H9 (cell line): ENCODE measurements at regions not wholly inside any gene's neighbourhood (a gene's known extent, or its start where the extent isn't known, plus 50 kb on each side); places are given as distances from the start of the nearest gene placed in this dataset.

Source experiments
- DNase-seq: peaks from one replicate; pipeline ENCODE4 v3.0.0-alpha.2; 2017
- H2AFZ ChIP-seq: one replicate; pipeline ENCODE4 v1.6.1; 2013; ENCODE audit warnings: mild to moderate bottlenecking, low read length, control low read depth, moderate library complexity
- H2AK5ac ChIP-seq: 2 replicates; pipeline ENCODE4 v1.6.1; 2013; ENCODE audit warnings: low read length, control low read depth, mixed read lengths; ENCODE audit not compliant: insufficient read length
- H2BK120ac ChIP-seq: one replicate; pipeline ENCODE4 v1.6.1; 2013; ENCODE audit warnings: low read depth, mild to moderate bottlenecking, low read length, control low read depth, inconsistent platforms; ENCODE audit not compliant: poor library complexity, severe bottlenecking
- H2BK12ac ChIP-seq: 2 replicates; pipeline ENCODE4 v1.6.1; 2013; ENCODE audit warnings: low read length, control low read depth, mixed read lengths, low read depth; ENCODE audit not compliant: insufficient read length
- H2BK15ac ChIP-seq: 2 replicates; pipeline ENCODE4 v1.6.1; 2013; ENCODE audit warnings: low read depth, low read length, control low read depth
- H2BK20ac ChIP-seq: one replicate; pipeline ENCODE4 v1.6.1; 2013; ENCODE audit warnings: low read depth, mild to moderate bottlenecking, low read length, control low read depth, inconsistent platforms; ENCODE audit not compliant: poor library complexity, severe bottlenecking
- H2BK5ac ChIP-seq: 2 replicates; pipeline ENCODE4 v1.6.1; 2013; ENCODE audit warnings: low read length, control low read depth, mixed read lengths; ENCODE audit not compliant: insufficient read length
- H3K14ac ChIP-seq: 2 replicates; pipeline ENCODE4 v1.6.1; 2013; ENCODE audit warnings: low read length, control low read depth; ENCODE audit not compliant: insufficient read depth
- H3K18ac ChIP-seq: 2 replicates; pipeline ENCODE4 v1.6.1; 2013; ENCODE audit warnings: low read depth, mild to moderate bottlenecking, mixed read lengths, low read length, control low read depth; ENCODE audit not compliant: insufficient read length
- H3K23ac ChIP-seq: 2 replicates; pipeline ENCODE4 v1.6.1; 2013; ENCODE audit warnings: low read length, control low read depth, mixed read lengths, low read depth; ENCODE audit not compliant: insufficient read length
- H3K23me2 ChIP-seq: 2 replicates; pipeline ENCODE4 v1.6.1; 2013; ENCODE audit warnings: low read depth, mild to moderate bottlenecking, mixed read lengths, low read length, control low read depth; ENCODE audit not compliant: insufficient read length, poor library complexity, severe bottlenecking
- H3K27ac ChIP-seq: 2 replicates; pipeline ENCODE4 v1.5.1; 2013; ENCODE audit warnings: low read length, control low read depth, mixed read lengths, low read depth; ENCODE audit not compliant: insufficient read length
- H3K27me3 ChIP-seq: 2 replicates; pipeline ENCODE4 v1.6.1; 2013; ENCODE audit warnings: low read length, control low read depth, inconsistent platforms; ENCODE audit not compliant: insufficient read depth
- H3K4ac ChIP-seq: 2 replicates; pipeline ENCODE4 v1.6.1; 2013; ENCODE audit warnings: low read depth, mild to moderate bottlenecking, control low read depth, inconsistent platforms, low read length, moderate library complexity
- H3K4me1 ChIP-seq: 2 replicates; pipeline ENCODE4 v1.6.1; 2013; ENCODE audit warnings: low read length, control low read depth, inconsistent platforms; ENCODE audit not compliant: insufficient read depth
- H3K4me2 ChIP-seq: 2 replicates; pipeline ENCODE4 v1.6.1; 2013; ENCODE audit warnings: low read length, control low read depth, mixed read lengths; ENCODE audit not compliant: insufficient read length, insufficient read depth
- H3K56ac ChIP-seq: 2 replicates; pipeline ENCODE4 v1.6.1; 2013; ENCODE audit warnings: low read depth, mild to moderate bottlenecking, mixed read lengths, low read length, control low read depth; ENCODE audit not compliant: insufficient read length
- H3K79me1 ChIP-seq: 2 replicates; pipeline ENCODE4 v1.6.1; 2013; ENCODE audit warnings: low read depth, mild to moderate bottlenecking, moderate library complexity, low read length, control low read depth, inconsistent platforms; ENCODE audit not compliant: insufficient read depth, poor library complexity, severe bottlenecking
- H3K79me2 ChIP-seq: 2 replicates; pipeline ENCODE4 v1.6.1; 2013; ENCODE audit warnings: low read length, control low read depth, inconsistent platforms; ENCODE audit not compliant: insufficient read depth
- H3K9ac ChIP-seq: 2 replicates; pipeline ENCODE4 v1.6.1; 2013; ENCODE audit warnings: low read length, control low read depth, mixed read lengths; ENCODE audit not compliant: insufficient read length; ENCODE audit errors: extremely low read depth
- H3K9me3 ChIP-seq: one replicate; pipeline ENCODE4 v1.6.1; 2013; ENCODE audit warnings: low read depth, low read length, inconsistent platforms; ENCODE audit not compliant: control insufficient read depth
- H3T11ph ChIP-seq: one replicate; pipeline ENCODE4 v1.6.1; 2013; ENCODE audit warnings: mild to moderate bottlenecking, low read length, control low read depth, inconsistent platforms
- H4K20me1 ChIP-seq: one replicate; pipeline ENCODE4 v1.6.1; 2013; ENCODE audit not compliant: control insufficient read depth, insufficient read length, insufficient read depth
- H4K5ac ChIP-seq: 2 replicates; pipeline ENCODE4 v1.6.1; 2013; ENCODE audit warnings: low read depth, mild to moderate bottlenecking, mixed read lengths, low read length, control low read depth; ENCODE audit not compliant: insufficient read length
- H4K8ac ChIP-seq: replicated peaks from 2 replicates; pipeline ENCODE4 v1.6.1; 2013; ENCODE audit warnings: low read length, control low read depth, mixed read lengths, low read depth; ENCODE audit not compliant: insufficient read length
- H4K91ac ChIP-seq: 2 replicates; pipeline ENCODE4 v1.6.1; 2013; ENCODE audit warnings: low read depth, mild to moderate bottlenecking, moderate library complexity, mixed read lengths, low read length, control low read depth; ENCODE audit not compliant: insufficient read length
- H3K27ac Mint-ChIP-seq, 3 experiments: 2 replicates in 2 of 3; 3 replicates in 1 of 3; pipeline ENCODE4 v1.8.0; 2020 to 2021; ENCODE audit warnings: mixed read lengths in 3 of 3, mild to moderate bottlenecking in 1 of 3, moderate library complexity in 1 of 3
- H3K27me3 Mint-ChIP-seq: 2 replicates; pipeline ENCODE4 v1.8.0; 2021; ENCODE audit warnings: low read depth, mild to moderate bottlenecking, moderate library complexity, mixed read lengths
- H3K36me3 Mint-ChIP-seq, 3 experiments: 2 replicates in 2 of 3; 3 replicates in 1 of 3; pipeline ENCODE4 v1.8.0; 2020 to 2021; ENCODE audit warnings: low read depth in 3 of 3, mixed read lengths in 3 of 3; ENCODE audit not compliant: insufficient read depth in 1 of 3
- H3K4me1 Mint-ChIP-seq, 2 experiments: 2 replicates each; pipeline ENCODE4 v1.8.0; 2020; ENCODE audit warnings: mixed read lengths in 2 of 2
- H3K4me3 Mint-ChIP-seq, 2 experiments: 2 replicates in 1 of 2; 3 replicates in 1 of 2; pipeline ENCODE4 v1.8.0; 2020 to 2021; ENCODE audit warnings: mild to moderate bottlenecking in 2 of 2, mixed read lengths in 2 of 2, moderate library complexity in 1 of 2
- H3K9me3 Mint-ChIP-seq, 2 experiments: 2 replicates in 1 of 2; 3 replicates in 1 of 2; pipeline ENCODE4 v1.8.0; 2020; ENCODE audit warnings: mild to moderate bottlenecking in 2 of 2, mixed read lengths in 2 of 2, moderate library complexity in 1 of 2
- WGBS: extraction: QIAGEN DNeasy Blood & Tissue Kit; methylation state at CpG from one replicate; pipeline ENCODE4 v1.1.7; 2013; ENCODE audit warnings: missing lambda C conversion rate, low lambda C conversion rate, mixed read lengths; ENCODE audit not compliant: insufficient read length; ENCODE audit errors: extremely low coverage; 5-methylcytosine and 5-hydroxymethylcytosine counted together
- TF ChIP-seq, protein P1 (sequence below): fragments of 200-600 bp; sonication (generic); conservative IDR thresholded peaks from 3 replicates; pipeline ENCODE4 v1.8.0; 2021; ENCODE audit warnings: antibody characterized with exemption, mild to moderate bottlenecking

DNA sequence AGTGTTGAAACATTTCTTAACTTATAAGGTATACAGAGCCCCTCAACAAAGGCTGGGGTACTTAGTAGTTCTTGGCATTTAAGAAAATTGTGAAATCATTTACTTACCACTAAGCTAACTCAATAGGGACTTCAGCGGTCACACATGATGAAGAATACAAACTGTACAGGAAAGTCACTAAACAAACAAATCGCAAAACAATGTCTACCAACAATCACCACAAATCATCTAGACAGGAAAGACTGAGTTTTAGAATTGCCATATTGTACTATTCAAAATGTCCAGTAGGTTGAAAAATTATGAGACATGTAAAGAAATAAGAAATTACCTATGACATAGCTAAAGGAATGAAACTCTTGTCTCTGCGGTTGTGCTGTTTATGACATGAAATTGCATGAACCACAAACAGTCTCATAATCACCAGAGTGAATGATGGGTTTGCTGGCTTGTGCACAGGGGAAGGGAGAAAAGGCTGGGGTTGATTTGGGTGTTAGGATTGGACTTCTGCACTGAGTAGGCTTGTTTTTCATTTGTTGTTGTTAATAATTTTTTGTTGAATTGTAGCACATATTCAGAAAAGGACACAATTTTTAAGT is 441.1 kb upstream of the MON1B start:
- Histone ChIP-seq H2AK5ac (no peak overlapping the region), H4K91ac (no peak overlapping the region), H4K20me1 (no peaks in the 10 kb centered on the region), H2AFZ (no peak overlapping the region), H3K79me2 (no peaks in the 10 kb centered on the region), H2BK5ac (no peak overlapping the region), H4K5ac (no peak overlapping the region), H3K18ac (no peak overlapping the region), H3K4me2 (no peak overlapping the region), H4K8ac (no peak overlapping the region), H2BK15ac (no peak overlapping the region), H3K27ac (no peak overlapping the region), H3K9me3 (no peaks in the 10 kb centered on the region), H3K4me1 (no peaks in the 10 kb centered on the region), H3K23me2 (no peaks in the 10 kb centered on the region), H3K4ac (no peak overlapping the region), H3K14ac (no peak overlapping the region), H2BK120ac (no peak overlapping the region), H3K23ac (no peak overlapping the region), H3T11ph (no peak overlapping the region), H2BK20ac (no peak overlapping the region), H3K56ac (no peak overlapping the region), H3K9ac (no peak overlapping the region), H2BK12ac (no peak overlapping the region), H3K79me1 (no peaks in the 10 kb centered on the region), H3K27me3 (no peaks in the 10 kb centered on the region)
- TF ChIP-seq, protein P1, sequence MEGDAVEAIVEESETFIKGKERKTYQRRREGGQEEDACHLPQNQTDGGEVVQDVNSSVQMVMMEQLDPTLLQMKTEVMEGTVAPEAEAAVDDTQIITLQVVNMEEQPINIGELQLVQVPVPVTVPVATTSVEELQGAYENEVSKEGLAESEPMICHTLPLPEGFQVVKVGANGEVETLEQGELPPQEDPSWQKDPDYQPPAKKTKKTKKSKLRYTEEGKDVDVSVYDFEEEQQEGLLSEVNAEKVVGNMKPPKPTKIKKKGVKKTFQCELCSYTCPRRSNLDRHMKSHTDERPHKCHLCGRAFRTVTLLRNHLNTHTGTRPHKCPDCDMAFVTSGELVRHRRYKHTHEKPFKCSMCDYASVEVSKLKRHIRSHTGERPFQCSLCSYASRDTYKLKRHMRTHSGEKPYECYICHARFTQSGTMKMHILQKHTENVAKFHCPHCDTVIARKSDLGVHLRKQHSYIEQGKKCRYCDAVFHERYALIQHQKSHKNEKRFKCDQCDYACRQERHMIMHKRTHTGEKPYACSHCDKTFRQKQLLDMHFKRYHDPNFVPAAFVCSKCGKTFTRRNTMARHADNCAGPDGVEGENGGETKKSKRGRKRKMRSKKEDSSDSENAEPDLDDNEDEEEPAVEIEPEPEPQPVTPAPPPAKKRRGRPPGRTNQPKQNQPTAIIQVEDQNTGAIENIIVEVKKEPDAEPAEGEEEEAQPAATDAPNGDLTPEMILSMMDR: no peak
- Mint-ChIP-seq H3K36me3 (no peaks in the 10 kb centered on the region; a peak in 1 of 7 replicates), H3K4me1 (no peaks in the 10 kb centered on the region), H3K9me3 (peaks cover 0 to 2% of the 10 kb centered on the region in 2 experiments; a peak in 2 of 5 replicates), H3K27me3 (no peaks in the 10 kb centered on the region), H3K4me3 (no peak overlapping the region), H3K27ac (no peak overlapping the region)
- no CpG with 5 or more reads among the region's 3 CpGs for WGBS
- DNase-seq: no peak
